ENCODE measurements at regions not wholly inside any gene's neighbourhood (a gene's known extent, or its start where the extent isn't known, plus 50 kb on each side); places are given as distances from the start of the nearest gene placed in this dataset.

GRCh38 chr16:86059253-86060171, 160.6 kb downstream of the IRF8 start:
- no peak overlapping the region for H3K27ac ChIP-seq (ENCODE audit: low read depth, low read length)
- H3K4me2 ChIP-seq (ENCODE audit: low read length): no peak overlapping the region
- H3K79me2 ChIP-seq (ENCODE audit: insufficient read depth, low read length): no peaks in the 10 kb centered on the region
- H4K20me1 ChIP-seq (ENCODE audit: insufficient read depth, low read length): no peaks in the 10 kb centered on the region
- H3K27me3 Mint-ChIP-seq (ENCODE audit: low read depth, unreplicated experiment): peaks cover 55% of the 10 kb centered on the region
- no peak for FAIRE-seq
- H3K4me1 Mint-ChIP-seq (ENCODE audit: low read depth, unreplicated experiment): no peaks in the 10 kb centered on the region
- no peak overlapping the region for H3K9ac ChIP-seq (ENCODE audit: low read length)
- no peak overlapping the region for H3K27ac Mint-ChIP-seq (ENCODE audit: unreplicated experiment)
- no peaks in the 10 kb centered on the region for H3K4me1 ChIP-seq (ENCODE audit: insufficient read depth, low read length)
- TF ChIP-seq, protein P1, sequence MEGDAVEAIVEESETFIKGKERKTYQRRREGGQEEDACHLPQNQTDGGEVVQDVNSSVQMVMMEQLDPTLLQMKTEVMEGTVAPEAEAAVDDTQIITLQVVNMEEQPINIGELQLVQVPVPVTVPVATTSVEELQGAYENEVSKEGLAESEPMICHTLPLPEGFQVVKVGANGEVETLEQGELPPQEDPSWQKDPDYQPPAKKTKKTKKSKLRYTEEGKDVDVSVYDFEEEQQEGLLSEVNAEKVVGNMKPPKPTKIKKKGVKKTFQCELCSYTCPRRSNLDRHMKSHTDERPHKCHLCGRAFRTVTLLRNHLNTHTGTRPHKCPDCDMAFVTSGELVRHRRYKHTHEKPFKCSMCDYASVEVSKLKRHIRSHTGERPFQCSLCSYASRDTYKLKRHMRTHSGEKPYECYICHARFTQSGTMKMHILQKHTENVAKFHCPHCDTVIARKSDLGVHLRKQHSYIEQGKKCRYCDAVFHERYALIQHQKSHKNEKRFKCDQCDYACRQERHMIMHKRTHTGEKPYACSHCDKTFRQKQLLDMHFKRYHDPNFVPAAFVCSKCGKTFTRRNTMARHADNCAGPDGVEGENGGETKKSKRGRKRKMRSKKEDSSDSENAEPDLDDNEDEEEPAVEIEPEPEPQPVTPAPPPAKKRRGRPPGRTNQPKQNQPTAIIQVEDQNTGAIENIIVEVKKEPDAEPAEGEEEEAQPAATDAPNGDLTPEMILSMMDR (IDR thresholded peaks at IDR 0.05; ENCODE audit: insufficient read depth, low read depth, low read length): no peak
- TF ChIP-seq EZH2 (IDR thresholded peaks at IDR 0.05; ENCODE audit: insufficient read depth, low read length): no peak
- no peaks in the 10 kb centered on the region for H3K36me3 Mint-ChIP-seq (ENCODE audit: low read depth, unreplicated experiment)
- no peak for DNase-seq (ENCODE audit: low read depth)
- no peak overlapping the region for H3K4me3 Mint-ChIP-seq (ENCODE audit: unreplicated experiment)
- H3K4me3 ChIP-seq (ENCODE audit: insufficient read depth, low read depth, low read length): no peak overlapping the region
- H3K9me3 ChIP-seq (ENCODE audit: insufficient read depth, low read depth, low read length): no peaks in the 10 kb centered on the region
- H3K9me3 Mint-ChIP-seq (ENCODE audit: unreplicated experiment): peaks cover 2% of the 10 kb centered on the region
- no peaks in the 10 kb centered on the region for H3K36me3 ChIP-seq (ENCODE audit: insufficient read depth, low read length)
- peaks cover 20% of the 10 kb centered on the region for H3K27me3 ChIP-seq (ENCODE audit: insufficient read depth, low read length)
- no peak overlapping the region for H2AFZ ChIP-seq (ENCODE audit: low read depth, low read length)

GRCh38 chr16:86060381-86061317, 161.7 kb downstream of the IRF8 start:
- no peaks in the 10 kb centered on the region for H4K20me1 ChIP-seq (ENCODE audit: insufficient read depth, low read length)
- no peak overlapping the region for H3K27ac ChIP-seq (ENCODE audit: low read depth, low read length)
- H2AFZ ChIP-seq (ENCODE audit: low read depth, low read length): no peak overlapping the region
- no peak overlapping the region for H3K4me2 ChIP-seq (ENCODE audit: low read length)
- Mint-ChIP-seq H3K4me3 (ENCODE audit: unreplicated experiment) (no peak overlapping the region), H3K27me3 (ENCODE audit: low read depth, unreplicated experiment) (peaks cover 54% of the 10 kb centered on the region), H3K9me3 (ENCODE audit: unreplicated experiment) (peaks cover 2% of the 10 kb centered on the region), H3K27ac (ENCODE audit: unreplicated experiment) (no peak overlapping the region), H3K36me3 (ENCODE audit: low read depth, unreplicated experiment) (no peaks in the 10 kb centered on the region), H3K4me1 (ENCODE audit: low read depth, unreplicated experiment) (no peaks in the 10 kb centered on the region)
- H3K9ac ChIP-seq (ENCODE audit: low read length): no peak overlapping the region
- FAIRE-seq: no peak
- H3K9me3 ChIP-seq (ENCODE audit: insufficient read depth, low read depth, low read length): no peaks in the 10 kb centered on the region
- no peaks in the 10 kb centered on the region for H3K36me3 ChIP-seq (ENCODE audit: insufficient read depth, low read length)
- H3K79me2 ChIP-seq (ENCODE audit: insufficient read depth, low read length): no peaks in the 10 kb centered on the region
- no peak for TF ChIP-seq EZH2 (IDR thresholded peaks at IDR 0.05; ENCODE audit: insufficient read depth, low read length)
- TF ChIP-seq, protein P1 (IDR thresholded peaks at IDR 0.05; ENCODE audit: insufficient read depth, low read depth, low read length): no peak
- H3K4me3 ChIP-seq (ENCODE audit: insufficient read depth, low read depth, low read length): no peak overlapping the region
- H3K27me3 ChIP-seq (ENCODE audit: insufficient read depth, low read length): peaks cover 20% of the 10 kb centered on the region
- DNase-seq (ENCODE audit: low read depth): no peak
- H3K4me1 ChIP-seq (ENCODE audit: insufficient read depth, low read length): no peaks in the 10 kb centered on the region

All from astrocyte (in vitro differentiated cells and primary cell).